SK-N-MC (cell line): ENCODE measurements at regions not wholly inside any gene's neighbourhood (a gene's known extent, or its start where the extent isn't known, plus 50 kb on each side); places are given as distances from the start of the nearest gene placed in this dataset.

Experiments used
- EZH2 ChIP-seq: fragments of 200-600 bp; sonication (generic); IDR thresholded peaks from one replicate; pipeline ENCODE4 v1.6.1; 2017; ENCODE audit warnings: antibody characterized with exemption
- POLR2AphosphoS5 ChIP-seq: IDR thresholded peaks from 2 replicates; pipeline ENCODE4 v1.6.1; 2012; ENCODE audit warnings: mild to moderate bottlenecking, low read depth, low read length, borderline replicate concordance

DNA sequence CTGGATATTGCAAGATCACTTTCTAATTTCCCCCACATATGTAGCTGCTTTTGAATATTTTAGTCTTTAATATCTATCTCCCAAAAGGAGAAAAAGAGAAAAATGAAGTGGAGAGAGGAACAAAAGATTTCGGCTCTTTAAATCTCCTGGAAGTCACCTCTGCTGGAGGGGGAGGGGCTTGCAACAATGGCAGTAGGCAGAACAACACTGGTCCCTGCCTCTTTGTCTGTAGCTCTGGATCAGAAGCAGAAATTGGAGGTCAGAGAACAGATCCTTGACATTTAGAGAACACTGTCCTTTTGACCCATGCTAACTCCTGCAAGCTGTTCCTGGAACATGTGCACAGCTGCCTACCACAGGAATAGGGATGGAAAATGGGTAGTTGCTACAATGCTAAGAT lies 86.7 kb upstream of the GPR12 start:
- no peak for TF ChIP-seq POLR2AphosphoS5
- TF ChIP-seq EZH2 = no peak
